Right lobe of liver (tissue), 4 donors: ENCODE measurements at regions not wholly inside any gene's neighbourhood (a gene's known extent, or its start where the extent isn't known, plus 50 kb on each side); places are given as distances from the start of the nearest gene placed in this dataset.

ENCODE experiments used
- CTCF ChIP-seq, 4 donors: fragments of 200-600 bp in 3 of 4; fragments of 450-650 bp in 1 of 4; IDR thresholded peaks; one replicate each; pipeline versions ENCODE4 v1.5.1 to v1.8.0; 2016 to 2022; ENCODE audit warnings: antibody characterized with exemption in 4 of 4, mild to moderate bottlenecking in 2 of 4
- POLR2A ChIP-seq: fragments of 450-650 bp; IDR thresholded peaks from one replicate; pipeline ENCODE4 v1.6.1; 2017; ENCODE audit warnings: antibody characterized with exemption, mild to moderate bottlenecking
- donor health status: DM: no; HTN: no; CAD: no.
- donor health status: DM: no; HTN: no; CAD: no.
- donor health status: DM: no; HTN: yes; CAD: no.

GRCh38 chr1:29393451-29393826 lies 157.1 kb downstream of the PTPRU start:
- TF ChIP-seq CTCF (IDR thresholded peaks at IDR 0.05) (no peak), POLR2A (no peak)
